Stimulated activated naive CD8-positive, alpha-beta T cell treated with anti-CD3 and anti-CD28 coated beads, Interleukin-15, Interleukin-2, amounts not matched to agents 100 U/mL and 50 U/mL, for 24 hours (primary cell): ENCODE measurements at regions not wholly inside any gene's neighbourhood (a gene's known extent, or its start where the extent isn't known, plus 50 kb on each side); places are given as distances from the start of the nearest gene placed in this dataset.

ENCODE experiments used
- ATAC-seq: fragments of 150-1000 bp; cut with Tn5 transposase; one replicate; pipeline ENCODE4 v1.10.0; 2021
- DNase-seq: peaks from one replicate; pipeline ENCODE4 v3.0.0; 2021

DNA sequence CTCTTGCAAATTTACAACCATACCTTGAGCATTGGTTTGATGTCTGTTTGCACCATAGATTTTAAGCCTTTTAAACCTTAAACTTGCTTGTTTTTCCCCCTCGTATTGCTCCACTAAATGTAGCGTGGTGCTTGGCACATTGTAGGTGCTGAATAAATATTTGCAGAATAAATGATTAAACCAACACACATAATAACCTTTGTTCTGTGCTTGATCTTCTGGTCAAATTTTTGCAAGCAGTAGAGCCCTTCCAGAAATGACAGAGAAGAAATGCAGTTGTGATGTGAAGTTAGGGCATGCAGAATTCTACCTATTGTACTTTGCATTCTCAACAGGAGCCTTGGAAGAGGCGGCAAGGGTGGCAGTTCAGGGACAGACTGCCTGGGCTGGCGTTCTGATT, 394.4 kb upstream of the TBX3 start:
- ATAC-seq (no peak), DNase-seq (no peak)

DNA sequence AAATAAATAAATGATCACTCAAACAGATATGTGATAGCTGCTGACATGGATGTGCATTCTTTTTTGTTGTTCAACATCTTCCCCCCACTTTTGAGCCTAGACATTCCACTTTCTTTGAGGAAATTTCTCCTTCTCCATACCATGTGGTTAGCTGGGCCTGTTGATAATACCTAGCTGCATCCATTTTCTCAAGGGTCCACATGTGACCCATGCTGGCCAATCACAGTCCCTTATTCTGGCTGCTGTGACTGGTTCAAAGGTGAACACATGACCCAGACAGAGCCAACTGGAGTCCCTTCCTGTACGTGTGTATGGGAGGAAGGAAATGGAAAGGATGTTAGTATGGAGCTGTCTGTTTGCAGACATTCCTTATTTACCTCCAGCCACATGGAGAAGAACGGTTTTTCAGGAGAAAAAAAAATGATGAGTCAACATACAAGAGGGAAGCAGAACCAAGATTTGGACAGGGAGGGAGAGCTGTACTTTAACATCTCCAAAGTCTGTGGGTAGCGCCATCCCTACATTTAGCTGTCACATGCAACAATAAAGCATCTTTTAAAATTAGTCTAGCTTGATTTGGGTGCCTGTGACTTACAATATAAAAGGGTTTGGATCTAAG, 391.7 kb upstream of the TBX3 start:
- ATAC-seq, result no peak
- no peak for DNase-seq

DNA sequence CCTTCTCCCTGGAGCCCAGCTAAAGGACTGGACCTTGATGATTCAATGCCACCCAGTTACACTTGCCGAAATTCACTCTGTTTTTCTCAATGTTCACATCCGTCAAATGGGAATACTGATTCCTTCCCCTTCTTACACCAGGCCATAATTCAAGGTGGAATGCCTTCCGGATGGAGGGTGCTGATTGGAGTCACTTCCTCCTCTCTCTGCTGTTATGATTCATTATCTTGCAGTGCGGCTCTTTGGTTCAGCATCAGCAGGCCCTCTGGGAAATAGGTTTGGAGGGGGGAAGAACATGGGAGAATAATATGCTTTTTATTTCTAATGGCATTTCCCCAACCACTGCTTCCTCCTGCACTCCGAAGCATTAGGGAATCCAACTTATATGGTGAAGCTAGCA, 390.6 kb upstream of the TBX3 start:
- DNase-seq (no peak), ATAC-seq (no peak)

DNA sequence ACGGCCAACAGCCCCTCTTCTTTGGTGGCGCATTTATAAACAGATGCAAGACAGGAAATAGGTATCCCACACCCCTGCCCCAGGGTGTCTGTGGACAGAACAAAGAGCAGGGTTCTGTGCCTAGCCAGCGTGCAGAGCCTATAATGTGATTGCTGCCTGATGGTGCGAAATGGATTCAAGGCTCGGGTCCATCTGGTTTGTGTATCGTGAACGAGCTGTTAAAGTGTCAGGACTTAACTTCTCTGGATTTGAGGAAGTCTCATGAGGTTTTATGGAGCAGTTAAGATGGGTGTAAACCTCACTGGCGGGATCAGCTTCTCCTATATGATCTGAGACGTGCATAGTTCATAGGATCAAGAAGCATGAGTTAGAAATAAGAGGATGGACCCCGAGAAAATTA, 388.7 kb upstream of the TBX3 start:
- no peak for ATAC-seq
- no peak for DNase-seq

DNA sequence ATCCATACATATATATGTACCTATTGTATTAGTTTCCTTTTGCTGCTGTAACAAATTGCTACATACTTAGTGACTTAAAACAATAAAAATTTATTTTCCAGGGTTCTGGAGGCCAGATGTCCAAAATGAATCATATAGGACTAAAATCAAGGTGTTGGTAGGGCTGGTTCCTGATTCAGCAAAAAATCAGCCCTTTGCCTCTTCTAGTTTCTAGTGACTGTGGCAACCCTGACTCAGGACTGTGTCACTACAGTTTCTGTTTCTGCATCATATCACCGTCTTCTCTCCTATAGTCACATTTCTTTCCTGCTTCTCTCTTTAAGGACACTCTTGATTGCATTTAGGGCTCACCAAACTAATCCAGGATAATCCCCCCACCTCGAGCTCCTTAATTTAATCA, 386.3 kb upstream of the TBX3 start:
- no peak for DNase-seq
- no peak for ATAC-seq

DNA sequence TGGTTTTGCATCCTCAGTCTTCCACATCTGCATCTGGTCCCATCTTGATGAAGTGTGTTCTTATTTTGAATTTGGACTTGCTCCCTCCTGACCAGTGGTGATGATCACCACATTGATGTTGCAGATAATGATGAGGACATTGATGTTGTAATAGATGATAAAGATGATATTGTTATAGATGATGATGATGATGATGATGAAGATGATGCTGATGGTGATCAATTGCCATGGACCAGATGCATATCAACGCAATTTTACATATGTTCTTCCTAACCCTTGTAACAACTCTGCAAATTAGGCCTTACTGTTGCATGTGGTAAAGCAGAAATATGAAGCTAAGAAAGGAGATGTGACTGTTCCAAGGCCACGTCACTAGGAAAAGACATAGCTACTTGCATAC, 380.3 kb upstream of the TBX3 start:
- ATAC-seq, result no peak
- no peak for DNase-seq

DNA sequence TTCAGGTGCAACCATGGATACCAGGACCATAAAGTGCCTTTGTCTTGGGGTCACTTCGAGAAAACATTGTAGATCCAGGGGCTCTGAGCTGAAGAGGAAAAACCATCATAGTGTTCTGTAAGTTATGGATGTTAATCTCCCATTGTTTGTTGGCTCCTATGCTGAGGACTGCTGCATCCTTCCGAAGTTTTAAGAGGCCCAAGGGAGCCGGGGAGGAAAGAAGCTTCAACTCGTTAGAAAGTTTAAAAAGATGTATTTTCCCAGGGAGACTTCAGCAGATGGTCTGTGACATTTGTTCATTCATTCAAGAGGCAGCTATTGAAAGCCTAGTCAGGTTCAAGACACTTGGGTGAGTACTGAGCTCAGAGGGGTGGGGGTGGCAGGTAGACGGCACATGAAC, 378.8 kb upstream of the TBX3 start:
- no peak for ATAC-seq
- DNase-seq, result no peak

DNA sequence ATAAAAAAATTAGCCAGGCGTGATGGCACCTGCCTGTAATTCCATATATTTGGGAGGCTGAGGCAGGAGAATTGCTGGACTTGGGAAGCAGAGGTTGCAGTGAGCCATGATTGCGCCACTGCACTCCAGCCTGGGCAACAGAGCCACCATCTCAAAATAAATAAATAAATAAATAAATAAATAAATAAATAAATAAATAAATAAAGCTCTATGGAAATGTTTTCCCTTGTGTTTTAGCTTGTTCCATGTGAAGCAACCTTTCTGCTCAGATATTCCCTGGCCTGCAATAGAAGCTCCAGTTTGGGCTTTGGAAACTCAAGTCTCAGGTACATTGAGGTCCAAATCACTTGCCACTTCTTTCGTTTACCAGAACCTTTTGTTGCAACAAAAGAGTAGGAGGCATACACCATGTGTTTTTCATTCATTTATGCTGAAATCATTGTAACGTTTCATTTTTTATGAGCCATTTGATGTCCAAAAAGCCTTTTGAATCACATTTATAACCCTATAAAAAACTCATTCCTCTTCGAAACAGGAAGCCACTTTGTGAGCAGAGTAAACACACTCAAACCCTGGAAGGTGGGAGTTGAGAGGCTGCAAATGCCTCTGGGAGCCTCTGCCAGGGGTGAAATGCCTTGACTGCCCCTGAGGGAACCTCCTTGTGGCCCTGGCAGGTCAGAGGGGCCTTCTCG, 376.6 kb upstream of the TBX3 start:
- ATAC-seq, result no peak
- DNase-seq, result no peak

DNA sequence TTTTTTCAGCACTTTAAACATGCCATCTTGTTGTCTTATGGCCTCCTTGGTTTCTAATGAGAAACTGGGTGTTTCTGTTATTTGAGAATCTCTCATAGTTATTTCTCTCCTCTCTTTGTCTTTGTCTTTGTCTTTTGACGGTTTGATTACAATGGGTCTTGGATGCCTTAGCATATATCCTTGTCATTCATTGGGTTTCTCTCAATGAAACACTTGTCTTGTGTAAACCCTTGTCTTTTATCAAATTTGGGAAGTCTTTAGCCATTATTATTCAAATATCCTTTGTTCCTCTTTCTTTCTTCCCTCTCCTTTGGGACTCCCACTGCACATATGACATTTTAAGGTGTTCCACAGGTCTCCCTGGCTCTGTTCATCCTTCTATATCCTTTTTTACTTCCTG, 373.5 kb upstream of the TBX3 start:
- DNase-seq (no peak), ATAC-seq (no peak)

DNA sequence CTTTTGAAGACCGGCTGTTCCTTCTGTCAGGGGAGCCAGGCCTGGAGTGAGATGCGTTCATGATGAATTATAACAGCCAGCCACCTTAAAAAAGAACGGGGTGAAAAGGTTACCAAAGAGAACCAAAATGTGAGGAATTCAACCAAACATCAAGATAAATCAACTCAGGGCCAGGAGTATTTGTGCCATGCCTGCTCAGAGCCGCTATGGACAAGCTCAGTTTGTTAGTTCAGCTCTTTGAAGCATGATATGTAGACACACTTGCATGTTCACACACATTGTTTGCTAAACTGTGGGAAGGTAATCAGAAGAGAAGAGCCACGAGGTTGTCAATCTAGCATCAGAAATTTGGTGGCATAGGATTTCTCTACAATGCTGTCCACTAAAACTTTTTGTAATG, 367.4 kb upstream of the TBX3 start:
- ATAC-seq, result no peak

DNA sequence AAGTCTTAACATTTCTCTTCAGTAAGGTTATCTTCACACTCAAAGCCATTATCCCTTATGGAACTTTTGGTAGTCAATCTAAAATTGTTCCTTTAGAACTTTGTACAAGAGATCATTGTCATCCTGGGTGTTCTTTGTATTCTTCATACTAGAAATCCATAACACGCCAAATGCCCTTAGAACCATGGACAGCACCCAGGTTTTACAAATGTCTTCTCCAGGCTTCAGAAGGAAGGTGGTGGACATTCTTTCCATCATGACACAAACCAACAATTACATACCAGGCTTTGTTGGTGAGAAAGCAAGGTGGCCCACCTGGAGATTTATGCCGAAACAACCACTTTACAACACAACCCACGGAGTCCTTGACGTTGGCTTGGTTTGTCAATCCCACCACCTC, 365.6 kb upstream of the TBX3 start:
- DNase-seq, result no peak
- ATAC-seq, result no peak

More for the DNA sequence above, 367.4 kb upstream of the TBX3 start:
- no peak for DNase-seq

DNA sequence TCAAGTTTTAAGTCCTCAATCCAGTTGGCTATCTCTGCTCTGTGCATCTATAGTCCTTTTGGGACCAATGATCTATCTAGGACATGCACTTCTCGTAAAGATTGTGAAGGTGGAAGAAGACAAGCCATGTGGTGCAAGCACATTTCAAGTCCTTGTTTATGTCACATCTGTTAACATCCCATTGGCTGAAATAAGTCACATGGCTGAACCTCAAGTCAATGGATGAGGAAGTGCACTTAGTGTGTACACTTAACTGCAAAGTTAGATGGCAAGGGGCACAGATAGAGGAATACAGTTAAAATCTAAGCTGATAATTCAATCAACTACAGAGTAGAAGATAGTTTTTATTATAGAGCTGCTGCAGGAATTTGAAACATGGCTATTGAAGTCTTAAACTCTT, 362.8 kb upstream of the TBX3 start:
- DNase-seq (no peak), ATAC-seq (no peak)

DNA sequence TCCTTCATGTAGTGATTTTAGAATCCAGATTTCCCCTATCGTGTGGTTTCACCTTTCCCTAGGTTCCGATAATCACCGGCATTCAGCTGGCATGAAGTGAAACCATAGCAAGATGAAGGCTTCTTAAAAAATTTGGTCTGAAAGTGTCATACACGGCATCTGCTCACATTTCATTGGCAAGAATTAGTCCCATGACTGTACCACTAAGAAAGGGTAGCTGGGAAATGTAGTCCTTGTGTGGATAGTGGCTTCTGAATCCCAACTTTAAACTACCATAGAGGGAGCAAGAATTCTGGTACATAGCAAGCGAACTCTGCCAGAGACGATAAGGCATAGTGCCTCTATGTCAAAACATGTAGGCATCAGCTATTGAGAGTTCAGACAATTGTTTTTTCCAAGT, 360.1 kb upstream of the TBX3 start:
- DNase-seq (no peak), ATAC-seq (no peak)

DNA sequence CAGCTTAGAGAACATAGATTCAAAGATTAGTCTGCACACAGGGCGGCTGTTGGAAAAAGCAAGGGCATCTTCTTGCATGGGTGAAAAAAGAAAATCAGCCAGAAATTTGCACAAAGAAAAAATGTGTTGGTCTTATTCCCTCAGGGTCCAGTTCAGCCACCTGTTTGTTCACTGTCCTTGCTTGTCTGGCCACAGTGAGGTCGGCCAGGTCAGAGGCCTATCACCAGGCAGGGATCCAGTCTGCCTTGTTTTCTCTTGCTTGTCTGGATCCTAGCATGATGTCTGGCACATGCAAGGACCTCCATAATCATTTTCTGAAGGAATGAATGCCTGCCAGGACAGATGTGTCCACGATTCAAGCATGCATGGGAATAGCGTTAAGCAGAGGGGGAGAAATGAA, 359.1 kb upstream of the TBX3 start:
- DNase-seq (no peak), ATAC-seq (no peak)

DNA sequence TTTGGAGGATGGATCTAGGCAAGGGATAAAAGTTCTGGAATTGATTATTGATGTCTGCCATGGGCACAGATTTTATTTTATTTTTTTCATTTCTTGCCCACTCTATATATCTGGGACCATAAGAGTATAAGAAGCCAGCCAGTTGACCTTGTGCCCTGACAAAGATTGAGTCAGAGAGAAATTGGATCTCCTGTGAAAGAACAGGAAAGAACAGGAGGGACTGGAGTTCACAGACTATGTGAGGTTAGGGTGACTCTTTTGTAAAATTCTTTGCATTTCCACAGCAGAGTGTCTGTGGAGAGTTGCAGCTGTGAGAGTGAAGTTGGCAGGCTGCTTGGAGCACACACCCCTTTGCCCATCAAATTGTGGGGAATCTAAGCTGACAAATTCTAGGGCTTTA, 358.4 kb upstream of the TBX3 start:
- ATAC-seq (no peak), DNase-seq (no peak)

DNA sequence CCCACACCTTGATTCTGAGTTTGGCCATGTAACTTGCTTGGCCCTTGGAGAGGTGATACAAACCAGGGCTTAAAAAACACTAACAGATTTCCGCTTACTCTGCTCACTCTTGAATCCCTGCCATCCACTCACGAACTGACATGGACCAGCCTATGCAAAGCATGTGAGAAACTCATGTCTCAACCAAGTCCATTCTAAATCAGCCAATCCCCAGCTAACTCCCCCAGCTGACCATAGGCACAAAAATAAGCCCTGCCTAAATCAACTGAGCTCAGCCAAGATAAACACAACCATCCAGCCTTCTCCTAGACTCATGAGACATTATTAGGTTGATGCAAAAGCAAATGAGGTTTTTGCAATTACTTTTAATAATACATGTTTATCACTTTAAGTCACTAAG, 353.9 kb upstream of the TBX3 start:
- no peak for ATAC-seq
- DNase-seq, result no peak

DNA sequence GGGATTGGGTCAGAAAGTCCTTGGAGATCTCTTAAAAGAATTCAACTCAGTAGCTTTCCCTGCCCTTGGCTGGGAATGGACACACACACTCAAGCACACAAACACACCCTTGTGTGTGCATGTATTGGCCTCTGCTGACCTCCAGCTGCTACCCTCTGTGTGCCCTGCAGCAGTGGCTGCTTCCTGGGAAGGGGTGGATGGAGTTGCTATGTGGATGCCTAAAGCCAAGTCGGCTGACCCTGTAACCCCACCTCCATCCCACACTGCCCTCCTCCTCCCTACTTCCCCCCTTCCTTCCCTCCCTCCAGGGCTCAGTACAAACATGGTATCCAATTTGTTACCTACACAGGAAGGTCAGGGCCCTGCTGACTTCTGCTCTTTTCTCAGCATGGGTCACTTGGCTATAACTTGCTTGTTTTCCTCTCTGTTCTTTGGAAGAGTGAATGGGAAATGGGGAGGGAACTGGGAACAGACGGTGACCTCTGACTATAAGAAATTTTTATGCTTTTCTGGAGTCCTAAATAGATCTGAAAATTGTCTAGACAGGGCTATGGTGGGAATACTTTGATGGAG, 351.6 kb upstream of the TBX3 start:
- no peak for ATAC-seq
- DNase-seq, result no peak

DNA sequence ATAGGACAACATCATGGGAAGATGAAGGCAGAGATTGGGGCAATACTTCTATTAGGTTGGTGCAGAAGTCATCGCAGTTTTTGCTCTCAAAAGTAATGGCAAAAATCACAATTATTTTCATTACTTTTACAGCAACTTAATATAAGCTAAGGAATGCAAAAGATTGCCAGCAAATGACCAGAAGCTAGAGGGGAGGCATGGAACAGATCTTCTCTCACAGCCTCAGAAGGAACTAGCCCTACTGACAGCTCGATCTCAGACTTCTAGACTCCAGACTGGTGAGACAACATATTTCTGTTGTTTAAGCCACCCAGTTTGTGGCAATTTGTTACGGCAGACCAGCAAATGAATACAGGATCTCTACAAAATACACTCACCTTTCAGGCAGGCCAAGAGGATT, 348.5 kb upstream of the TBX3 start:
- ATAC-seq (no peak), DNase-seq (no peak)

DNA sequence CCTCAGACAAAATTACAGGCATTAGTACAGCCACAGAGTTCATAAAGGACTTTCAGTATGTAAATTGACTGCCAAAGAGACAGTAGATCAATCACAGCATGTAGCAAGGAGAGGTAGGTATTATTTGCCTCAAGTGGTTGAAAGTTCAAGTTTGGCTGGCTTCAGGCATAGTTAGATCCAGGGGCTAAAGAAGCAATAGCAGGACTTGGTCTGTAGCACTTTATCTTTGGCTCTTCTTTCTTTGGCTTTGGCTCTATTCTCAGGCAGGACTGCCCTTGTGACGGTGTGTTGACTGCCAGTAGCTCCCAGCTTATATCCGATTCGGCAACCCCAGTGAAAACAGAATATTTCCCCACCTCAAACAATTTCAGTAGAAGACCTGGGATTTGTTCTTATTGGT, 346.0 kb upstream of the TBX3 start:
- DNase-seq, result no peak
- ATAC-seq, result no peak

DNA sequence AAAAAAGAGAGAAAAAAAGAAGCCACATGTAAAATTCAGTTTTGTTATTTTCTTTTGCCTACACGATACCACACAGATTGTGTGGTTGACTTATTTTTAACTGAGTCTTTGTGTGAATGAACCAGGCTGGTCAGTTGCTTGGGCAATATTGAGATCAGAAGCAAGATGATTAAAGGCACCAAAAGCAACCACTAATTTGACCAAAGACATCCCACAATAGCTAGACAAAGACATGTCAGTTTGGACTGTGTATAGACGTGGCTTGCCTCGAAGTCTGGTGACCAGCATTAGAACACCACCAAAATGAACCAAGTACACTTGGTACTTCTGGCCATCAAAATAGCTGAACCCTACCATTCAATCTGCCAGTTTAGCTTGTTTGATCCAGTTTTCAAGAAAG, 340.6 kb upstream of the TBX3 start:
- ATAC-seq (no peak), DNase-seq (no peak)

DNA sequence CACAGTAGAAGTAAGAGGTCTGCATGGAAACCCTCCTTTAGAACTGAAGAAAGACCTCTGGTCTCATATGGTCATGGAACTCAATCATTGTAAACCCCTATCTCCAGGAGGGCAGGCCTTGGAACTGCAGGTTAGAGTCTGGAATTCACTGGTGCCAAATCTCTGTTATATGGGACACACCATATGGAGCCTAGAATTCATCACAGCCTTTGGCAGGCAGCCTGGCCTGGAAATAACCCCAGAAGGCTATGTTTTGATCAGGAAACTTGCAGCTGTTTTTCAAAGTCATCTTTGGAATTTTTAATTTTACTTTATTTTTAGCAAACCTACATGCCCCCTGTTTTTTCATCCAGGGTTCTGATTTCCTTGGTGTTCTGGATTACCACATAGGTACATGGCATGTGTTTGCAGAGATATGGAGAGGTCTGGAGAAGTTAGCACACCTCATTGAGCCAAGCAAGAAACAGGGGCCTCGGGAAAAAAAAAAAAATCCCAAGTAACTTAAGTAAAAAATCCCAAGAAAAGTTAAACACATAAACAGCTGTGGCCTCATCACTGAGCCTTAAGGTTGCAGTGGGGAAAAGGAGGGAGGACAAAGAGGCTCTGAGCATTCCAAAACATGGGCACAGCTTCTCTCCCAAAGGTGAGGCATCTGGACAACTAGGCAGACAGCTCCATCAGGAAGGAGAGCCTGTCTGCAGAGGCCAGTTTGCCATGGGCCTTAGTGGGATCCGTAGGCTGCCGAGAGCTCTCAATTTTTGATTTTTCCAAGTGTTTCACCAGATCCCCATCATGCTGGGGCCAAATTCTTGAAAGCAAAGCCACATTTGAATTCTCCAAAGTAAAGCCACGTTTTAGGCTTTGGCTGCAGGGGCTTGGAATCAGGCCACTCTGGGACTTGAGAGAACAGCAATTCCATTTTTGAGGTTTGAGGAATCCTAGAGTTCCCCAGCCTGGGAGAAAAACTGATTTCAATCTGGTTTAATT, 339.6 kb upstream of the TBX3 start:
- ATAC-seq (no peak), DNase-seq (no peak)

DNA sequence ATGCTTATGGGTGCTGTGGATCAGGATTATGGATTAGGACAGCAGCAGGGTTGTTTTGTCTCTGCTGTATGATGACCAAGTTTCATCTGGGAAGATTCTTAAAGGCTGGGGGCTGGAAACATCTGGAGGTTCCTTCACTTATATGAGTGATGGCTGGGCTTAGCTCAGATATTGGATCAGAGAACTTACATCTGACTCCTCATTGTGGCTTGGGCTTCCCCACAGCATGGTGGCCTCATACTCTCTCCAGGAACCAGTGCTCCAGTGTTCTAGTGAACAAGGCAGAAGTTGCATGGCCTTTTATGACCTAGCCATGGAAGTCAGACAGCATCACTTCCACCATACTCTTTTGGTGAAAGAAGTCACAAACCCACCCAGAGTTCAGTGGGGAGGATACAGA, 336.1 kb upstream of the TBX3 start:
- DNase-seq (no peak), ATAC-seq (no peak)

DNA sequence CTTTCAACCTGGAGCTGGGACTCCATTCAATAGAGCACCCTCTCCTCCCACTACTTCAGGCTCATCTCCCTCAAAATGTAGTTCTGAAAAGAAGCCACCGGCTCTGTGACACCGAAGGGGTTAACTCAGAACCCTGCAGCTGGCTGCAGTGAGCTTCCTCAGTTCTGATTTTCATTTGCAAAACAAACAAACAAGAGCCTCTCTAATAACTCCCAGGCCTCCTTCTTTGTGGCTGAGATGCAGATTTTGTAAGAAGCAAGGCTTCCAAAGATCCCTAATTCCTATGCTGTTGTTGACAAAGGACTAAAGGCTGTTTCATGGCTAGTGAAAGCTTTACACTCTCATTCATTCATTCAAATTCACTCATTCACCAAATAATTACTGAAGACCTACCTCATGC, 333.4 kb upstream of the TBX3 start:
- ATAC-seq (no peak), DNase-seq (no peak)
